ENCODE measurements at regions not wholly inside any gene's neighbourhood (a gene's known extent, or its start where the extent isn't known, plus 50 kb on each side); places are given as distances from the start of the nearest gene placed in this dataset.

DNA sequence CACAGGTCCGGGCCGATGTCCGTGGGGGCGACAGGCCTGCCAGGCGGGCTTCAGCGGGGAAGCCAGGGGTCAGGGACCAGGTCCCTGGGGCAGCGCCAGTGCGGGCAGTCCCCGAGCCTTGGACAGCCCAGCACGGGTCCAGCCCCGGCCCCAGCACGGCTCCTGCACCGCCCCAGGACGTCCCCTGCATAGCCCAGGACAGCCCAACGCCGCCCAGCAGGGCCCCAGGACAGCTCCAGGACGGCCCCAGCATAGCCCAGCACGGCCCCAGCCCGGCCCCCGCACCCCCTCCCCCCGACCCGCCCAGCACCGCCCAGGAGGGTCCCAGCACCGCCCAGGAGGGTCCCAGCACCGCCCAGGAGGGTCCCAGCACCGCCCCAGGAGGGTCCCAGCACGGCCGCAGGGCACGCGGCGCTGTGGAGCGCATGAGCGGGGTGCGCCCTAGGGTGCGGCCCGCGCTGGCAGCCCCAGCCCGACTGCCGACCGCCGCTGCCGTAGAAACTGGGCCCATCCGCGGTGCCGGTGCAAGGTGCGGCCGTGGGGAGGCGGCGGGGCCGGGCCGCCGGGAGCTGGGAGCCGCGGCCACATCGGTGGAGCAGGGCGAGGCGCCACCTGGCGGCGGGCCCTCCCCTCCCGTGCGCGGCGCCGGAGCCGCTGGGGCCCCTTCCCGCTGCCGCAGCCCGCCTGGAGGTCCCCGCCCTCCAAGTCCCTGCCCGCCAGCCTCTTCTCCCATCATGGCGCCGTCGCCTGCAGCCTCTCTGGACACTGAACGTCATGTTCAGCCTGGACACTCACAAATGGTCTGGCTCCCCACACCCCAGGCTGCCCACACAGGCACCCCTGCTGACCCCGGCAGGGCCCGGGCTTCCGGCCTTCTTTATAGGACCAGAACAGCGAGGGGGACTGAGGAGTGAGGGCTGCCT, 106.8 kb upstream of the NKX1-1 start (continued):
- TF ChIP-seq, protein P1, sequence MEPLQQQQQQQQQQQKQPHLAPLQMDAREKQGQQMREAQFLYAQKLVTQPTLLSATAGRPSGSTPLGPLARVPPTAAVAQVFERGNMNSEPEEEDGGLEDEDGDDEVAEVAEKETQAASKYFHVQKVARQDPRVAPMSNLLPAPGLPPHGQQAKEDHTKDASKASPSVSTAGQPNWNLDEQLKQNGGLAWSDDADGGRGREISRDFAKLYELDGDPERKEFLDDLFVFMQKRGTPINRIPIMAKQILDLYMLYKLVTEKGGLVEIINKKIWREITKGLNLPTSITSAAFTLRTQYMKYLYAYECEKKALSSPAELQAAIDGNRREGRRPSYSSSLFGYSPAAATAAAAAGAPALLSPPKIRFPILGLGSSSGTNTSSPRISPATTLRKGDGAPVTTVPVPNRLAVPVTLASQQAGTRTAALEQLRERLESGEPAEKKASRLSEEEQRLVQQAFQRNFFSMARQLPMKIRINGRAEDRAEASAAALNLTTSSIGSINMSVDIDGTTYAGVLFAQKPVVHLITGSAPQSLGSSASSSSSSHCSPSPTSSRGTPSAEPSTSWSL (CRISPR knock-in tag; IDR thresholded peaks at IDR 0.05; ENCODE audit: borderline replicate concordance) = no peak
- TF ChIP-seq DMBX1 (CRISPR knock-in tag; IDR thresholded peaks at IDR 0.05; ENCODE audit: borderline replicate concordance) = no peak
- TF ChIP-seq CHD2 (IDR thresholded peaks at IDR 0.05; ENCODE audit: low read depth, low read length) = no peak
- TF ChIP-seq, protein P2, sequence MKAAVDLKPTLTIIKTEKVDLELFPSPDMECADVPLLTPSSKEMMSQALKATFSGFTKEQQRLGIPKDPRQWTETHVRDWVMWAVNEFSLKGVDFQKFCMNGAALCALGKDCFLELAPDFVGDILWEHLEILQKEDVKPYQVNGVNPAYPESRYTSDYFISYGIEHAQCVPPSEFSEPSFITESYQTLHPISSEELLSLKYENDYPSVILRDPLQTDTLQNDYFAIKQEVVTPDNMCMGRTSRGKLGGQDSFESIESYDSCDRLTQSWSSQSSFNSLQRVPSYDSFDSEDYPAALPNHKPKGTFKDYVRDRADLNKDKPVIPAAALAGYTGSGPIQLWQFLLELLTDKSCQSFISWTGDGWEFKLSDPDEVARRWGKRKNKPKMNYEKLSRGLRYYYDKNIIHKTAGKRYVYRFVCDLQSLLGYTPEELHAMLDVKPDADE (conservative IDR thresholded peaks at IDR 0.05; ENCODE audit: control insufficient read depth, low read depth, low read length) = 0 out of 2 replicates have a peak, but pooled peaks have one; percentile 32
- TF ChIP-seq, protein P3, sequence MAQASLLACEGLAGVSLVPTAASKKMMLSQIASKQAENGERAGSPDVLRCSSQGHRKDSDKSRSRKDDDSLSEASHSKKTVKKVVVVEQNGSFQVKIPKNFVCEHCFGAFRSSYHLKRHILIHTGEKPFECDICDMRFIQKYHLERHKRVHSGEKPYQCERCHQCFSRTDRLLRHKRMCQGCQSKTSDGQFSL (CRISPR knock-in tag; IDR thresholded peaks at IDR 0.05) = no peak
- TF ChIP-seq, protein P3 (tag; IDR thresholded peaks at IDR 0.05) = no peak
- TF ChIP-seq, protein P4, sequence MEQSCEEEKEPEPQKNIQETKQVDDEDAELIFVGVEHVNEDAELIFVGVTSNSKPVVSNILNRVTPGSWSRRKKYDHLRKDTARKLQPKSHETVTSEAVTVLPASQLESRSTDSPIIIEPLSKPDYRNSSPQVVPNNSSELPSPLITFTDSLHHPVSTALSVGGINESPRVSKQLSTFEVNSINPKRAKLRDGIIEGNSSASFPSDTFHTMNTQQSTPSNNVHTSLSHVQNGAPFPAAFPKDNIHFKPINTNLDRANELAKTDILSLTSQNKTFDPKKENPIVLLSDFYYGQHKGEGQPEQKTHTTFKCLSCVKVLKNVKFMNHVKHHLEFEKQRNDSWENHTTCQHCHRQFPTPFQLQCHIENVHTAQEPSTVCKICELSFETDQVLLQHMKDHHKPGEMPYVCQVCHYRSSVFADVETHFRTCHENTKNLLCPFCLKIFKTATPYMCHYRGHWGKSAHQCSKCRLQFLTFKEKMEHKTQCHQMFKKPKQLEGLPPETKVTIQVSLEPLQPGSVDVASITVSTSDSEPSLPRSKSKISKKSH (CRISPR knock-in tag; IDR thresholded peaks at IDR 0.05) = no peak
- TF ChIP-seq CBX8 (IDR thresholded peaks at IDR 0.05; ENCODE audit: borderline replicate concordance, extremely low read depth, low read depth, low read length, poor library complexity, severe bottlenecking) = no peak
- TF ChIP-seq DPF2 (IDR thresholded peaks at IDR 0.05) = no peak
- peak; percentile 58; the same call in 1 of the 2 replicates for TF ChIP-seq CXXC5 (CRISPR knock-in tag; IDR thresholded peaks at IDR 0.05)
- TF ChIP-seq, protein P5, sequence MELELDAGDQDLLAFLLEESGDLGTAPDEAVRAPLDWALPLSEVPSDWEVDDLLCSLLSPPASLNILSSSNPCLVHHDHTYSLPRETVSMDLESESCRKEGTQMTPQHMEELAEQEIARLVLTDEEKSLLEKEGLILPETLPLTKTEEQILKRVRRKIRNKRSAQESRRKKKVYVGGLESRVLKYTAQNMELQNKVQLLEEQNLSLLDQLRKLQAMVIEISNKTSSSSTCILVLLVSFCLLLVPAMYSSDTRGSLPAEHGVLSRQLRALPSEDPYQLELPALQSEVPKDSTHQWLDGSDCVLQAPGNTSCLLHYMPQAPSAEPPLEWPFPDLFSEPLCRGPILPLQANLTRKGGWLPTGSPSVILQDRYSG (tag; conservative IDR thresholded peaks at IDR 0.05; ENCODE audit: low read depth) = no peak
- no peak for TF ChIP-seq MBD2 (IDR thresholded peaks at IDR 0.05; ENCODE audit: borderline replicate concordance, low read depth)
- TF ChIP-seq, protein P6, sequence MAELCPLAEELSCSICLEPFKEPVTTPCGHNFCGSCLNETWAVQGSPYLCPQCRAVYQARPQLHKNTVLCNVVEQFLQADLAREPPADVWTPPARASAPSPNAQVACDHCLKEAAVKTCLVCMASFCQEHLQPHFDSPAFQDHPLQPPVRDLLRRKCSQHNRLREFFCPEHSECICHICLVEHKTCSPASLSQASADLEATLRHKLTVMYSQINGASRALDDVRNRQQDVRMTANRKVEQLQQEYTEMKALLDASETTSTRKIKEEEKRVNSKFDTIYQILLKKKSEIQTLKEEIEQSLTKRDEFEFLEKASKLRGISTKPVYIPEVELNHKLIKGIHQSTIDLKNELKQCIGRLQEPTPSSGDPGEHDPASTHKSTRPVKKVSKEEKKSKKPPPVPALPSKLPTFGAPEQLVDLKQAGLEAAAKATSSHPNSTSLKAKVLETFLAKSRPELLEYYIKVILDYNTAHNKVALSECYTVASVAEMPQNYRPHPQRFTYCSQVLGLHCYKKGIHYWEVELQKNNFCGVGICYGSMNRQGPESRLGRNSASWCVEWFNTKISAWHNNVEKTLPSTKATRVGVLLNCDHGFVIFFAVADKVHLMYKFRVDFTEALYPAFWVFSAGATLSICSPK (IDR thresholded peaks at IDR 0.05; ENCODE audit: borderline replicate concordance) = no peak
- TF ChIP-seq, protein P7, sequence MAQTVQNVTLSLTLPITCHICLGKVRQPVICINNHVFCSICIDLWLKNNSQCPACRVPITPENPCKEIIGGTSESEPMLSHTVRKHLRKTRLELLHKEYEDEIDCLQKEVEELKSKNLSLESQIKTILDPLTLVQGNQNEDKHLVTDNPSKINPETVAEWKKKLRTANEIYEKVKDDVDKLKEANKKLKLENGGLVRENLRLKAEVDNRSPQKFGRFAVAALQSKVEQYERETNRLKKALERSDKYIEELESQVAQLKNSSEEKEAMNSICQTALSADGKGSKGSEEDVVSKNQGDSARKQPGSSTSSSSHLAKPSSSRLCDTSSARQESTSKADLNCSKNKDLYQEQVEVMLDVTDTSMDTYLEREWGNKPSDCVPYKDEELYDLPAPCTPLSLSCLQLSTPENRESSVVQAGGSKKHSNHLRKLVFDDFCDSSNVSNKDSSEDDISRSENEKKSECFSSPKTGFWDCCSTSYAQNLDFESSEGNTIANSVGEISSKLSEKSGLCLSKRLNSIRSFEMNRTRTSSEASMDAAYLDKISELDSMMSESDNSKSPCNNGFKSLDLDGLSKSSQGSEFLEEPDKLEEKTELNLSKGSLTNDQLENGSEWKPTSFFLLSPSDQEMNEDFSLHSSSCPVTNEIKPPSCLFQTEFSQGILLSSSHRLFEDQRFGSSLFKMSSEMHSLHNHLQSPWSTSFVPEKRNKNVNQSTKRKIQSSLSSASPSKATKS (CRISPR knock-in tag; IDR thresholded peaks at IDR 0.05) = no peak
- no peak for TF ChIP-seq HDAC3 (IDR thresholded peaks at IDR 0.05; ENCODE audit: borderline replicate concordance, partially characterized antibody)

All from K562 (cell line).